ENCODE measurements at regions not wholly inside any gene's neighbourhood (a gene's known extent, or its start where the extent isn't known, plus 50 kb on each side); places are given as distances from the start of the nearest gene placed in this dataset.

- TF ChIP-seq, protein P1, sequence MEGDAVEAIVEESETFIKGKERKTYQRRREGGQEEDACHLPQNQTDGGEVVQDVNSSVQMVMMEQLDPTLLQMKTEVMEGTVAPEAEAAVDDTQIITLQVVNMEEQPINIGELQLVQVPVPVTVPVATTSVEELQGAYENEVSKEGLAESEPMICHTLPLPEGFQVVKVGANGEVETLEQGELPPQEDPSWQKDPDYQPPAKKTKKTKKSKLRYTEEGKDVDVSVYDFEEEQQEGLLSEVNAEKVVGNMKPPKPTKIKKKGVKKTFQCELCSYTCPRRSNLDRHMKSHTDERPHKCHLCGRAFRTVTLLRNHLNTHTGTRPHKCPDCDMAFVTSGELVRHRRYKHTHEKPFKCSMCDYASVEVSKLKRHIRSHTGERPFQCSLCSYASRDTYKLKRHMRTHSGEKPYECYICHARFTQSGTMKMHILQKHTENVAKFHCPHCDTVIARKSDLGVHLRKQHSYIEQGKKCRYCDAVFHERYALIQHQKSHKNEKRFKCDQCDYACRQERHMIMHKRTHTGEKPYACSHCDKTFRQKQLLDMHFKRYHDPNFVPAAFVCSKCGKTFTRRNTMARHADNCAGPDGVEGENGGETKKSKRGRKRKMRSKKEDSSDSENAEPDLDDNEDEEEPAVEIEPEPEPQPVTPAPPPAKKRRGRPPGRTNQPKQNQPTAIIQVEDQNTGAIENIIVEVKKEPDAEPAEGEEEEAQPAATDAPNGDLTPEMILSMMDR (conservative IDR thresholded peaks at IDR 0.05; ENCODE audit: low read depth in 2 of 2) = peak; percentile 33 to 65; a peak in 3 of 4 replicates
- TF ChIP-seq ZNF331 (CRISPR knock-in tag; IDR thresholded peaks at IDR 0.05; ENCODE audit: low read depth) (no peak), ZNF114 (CRISPR knock-in tag; IDR thresholded peaks at IDR 0.05) (no peak), EZH2phosphoT487 (IDR thresholded peaks at IDR 0.05; ENCODE audit: unreplicated experiment) (no peak)
- TF ChIP-seq, protein P2, sequence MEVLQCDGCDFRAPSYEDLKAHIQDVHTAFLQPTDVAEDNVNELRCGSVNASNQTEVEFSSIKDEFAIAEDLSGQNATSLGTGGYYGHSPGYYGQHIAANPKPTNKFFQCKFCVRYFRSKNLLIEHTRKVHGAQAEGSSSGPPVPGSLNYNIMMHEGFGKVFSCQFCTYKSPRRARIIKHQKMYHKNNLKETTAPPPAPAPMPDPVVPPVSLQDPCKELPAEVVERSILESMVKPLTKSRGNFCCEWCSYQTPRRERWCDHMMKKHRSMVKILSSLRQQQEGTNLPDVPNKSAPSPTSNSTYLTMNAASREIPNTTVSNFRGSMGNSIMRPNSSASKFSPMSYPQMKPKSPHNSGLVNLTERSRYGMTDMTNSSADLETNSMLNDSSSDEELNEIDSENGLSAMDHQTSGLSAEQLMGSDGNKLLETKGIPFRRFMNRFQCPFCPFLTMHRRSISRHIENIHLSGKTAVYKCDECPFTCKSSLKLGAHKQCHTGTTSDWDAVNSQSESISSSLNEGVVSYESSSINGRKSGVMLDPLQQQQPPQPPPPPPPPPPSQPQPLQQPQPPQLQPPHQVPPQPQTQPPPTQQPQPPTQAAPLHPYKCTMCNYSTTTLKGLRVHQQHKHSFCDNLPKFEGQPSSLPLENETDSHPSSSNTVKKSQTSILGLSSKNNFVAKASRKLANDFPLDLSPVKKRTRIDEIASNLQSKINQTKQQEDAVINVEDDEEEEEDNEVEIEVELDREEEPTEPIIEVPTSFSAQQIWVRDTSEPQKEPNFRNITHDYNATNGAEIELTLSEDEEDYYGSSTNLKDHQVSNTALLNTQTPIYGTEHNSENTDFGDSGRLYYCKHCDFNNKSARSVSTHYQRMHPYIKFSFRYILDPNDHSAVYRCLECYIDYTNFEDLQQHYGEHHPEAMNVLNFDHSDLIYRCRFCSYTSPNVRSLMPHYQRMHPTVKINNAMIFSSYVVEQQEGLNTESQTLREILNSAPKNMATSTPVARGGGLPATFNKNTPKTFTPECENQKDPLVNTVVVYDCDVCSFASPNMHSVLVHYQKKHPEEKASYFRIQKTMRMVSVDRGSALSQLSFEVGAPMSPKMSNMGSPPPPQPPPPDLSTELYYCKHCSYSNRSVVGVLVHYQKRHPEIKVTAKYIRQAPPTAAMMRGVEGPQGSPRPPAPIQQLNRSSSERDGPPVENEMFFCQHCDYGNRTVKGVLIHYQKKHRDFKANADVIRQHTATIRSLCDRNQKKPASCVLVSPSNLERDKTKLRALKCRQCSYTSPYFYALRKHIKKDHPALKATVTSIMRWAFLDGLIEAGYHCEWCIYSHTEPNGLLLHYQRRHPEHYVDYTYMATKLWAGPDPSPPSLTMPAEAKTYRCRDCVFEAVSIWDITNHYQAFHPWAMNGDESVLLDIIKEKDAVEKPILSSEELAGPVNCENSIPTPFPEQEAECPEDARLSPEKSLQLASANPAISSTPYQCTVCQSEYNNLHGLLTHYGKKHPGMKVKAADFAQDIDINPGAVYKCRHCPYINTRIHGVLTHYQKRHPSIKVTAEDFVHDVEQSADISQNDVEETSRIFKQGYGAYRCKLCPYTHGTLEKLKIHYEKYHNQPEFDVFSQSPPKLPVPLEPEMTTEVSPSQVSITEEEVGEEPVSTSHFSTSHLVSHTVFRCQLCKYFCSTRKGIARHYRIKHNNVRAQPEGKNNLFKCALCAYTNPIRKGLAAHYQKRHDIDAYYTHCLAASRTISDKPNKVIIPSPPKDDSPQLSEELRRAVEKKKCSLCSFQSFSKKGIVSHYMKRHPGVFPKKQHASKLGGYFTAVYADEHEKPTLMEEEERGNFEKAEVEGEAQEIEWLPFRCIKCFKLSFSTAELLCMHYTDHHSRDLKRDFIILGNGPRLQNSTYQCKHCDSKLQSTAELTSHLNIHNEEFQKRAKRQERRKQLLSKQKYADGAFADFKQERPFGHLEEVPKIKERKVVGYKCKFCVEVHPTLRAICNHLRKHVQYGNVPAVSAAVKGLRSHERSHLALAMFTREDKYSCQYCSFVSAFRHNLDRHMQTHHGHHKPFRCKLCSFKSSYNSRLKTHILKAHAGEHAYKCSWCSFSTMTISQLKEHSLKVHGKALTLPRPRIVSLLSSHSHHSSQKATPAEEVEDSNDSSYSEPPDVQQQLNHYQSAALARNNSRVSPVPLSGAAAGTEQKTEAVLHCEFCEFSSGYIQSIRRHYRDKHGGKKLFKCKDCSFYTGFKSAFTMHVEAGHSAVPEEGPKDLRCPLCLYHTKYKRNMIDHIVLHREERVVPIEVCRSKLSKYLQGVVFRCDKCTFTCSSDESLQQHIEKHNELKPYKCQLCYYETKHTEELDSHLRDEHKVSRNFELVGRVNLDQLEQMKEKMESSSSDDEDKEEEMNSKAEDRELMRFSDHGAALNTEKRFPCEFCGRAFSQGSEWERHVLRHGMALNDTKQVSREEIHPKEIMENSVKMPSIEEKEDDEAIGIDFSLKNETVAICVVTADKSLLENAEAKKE (CRISPR knock-in tag; IDR thresholded peaks at IDR 0.05) = no peak
These were observed 308.8 kb upstream of the TECRL start for GRCh38 chr4:64718091-64718490.

All from GM23338 (cell line).